Activated B cell treated with CpG ODN at 0.5 μM for 24 hours (primary cell): ENCODE measurements at regions not wholly inside any gene's neighbourhood (a gene's known extent, or its start where the extent isn't known, plus 50 kb on each side); places are given as distances from the start of the nearest gene placed in this dataset.

Source experiments
- ATAC-seq: fragments of 200-7000 bp; cut with Tn5 transposase; one replicate; pipeline ENCODE4 v1.10.0; 2021; ENCODE audit warnings: low read depth, mild to moderate bottlenecking, moderate library complexity
- CTCF ChIA-PET: fragments of 350-600 bp; sonication (Branson Sonifier 250); formaldehyde crosslinking; loops from one replicate; lab custom pipeline; 2021; ENCODE audit warnings: antibody characterized with exemption; lab: Charles Lee
- POLR2A ChIA-PET: fragments of 350-600 bp; sonication (Branson Sonifier 250); formaldehyde crosslinking; loops from one replicate; lab custom pipeline; 2021; ENCODE audit warnings: antibody characterized with exemption; lab: Charles Lee
- DNase-seq: peaks from one replicate; pipeline ENCODE4 v3.0.0; 2022
- H3K27ac Mint-ChIP-seq: one replicate; pipeline ENCODE4 v1.8.0; 2020; ENCODE audit warnings: mixed read lengths
- H3K27me3 Mint-ChIP-seq: one replicate; pipeline ENCODE4 v1.8.0; 2021; ENCODE audit warnings: mixed read lengths
- H3K36me3 Mint-ChIP-seq: one replicate; pipeline ENCODE4 v1.8.0; 2021; ENCODE audit warnings: low read depth, mixed read lengths
- H3K4me1 Mint-ChIP-seq: one replicate; pipeline ENCODE4 v1.8.0; 2021; ENCODE audit warnings: mixed read lengths
- H3K4me3 Mint-ChIP-seq: one replicate; pipeline ENCODE4 v1.8.0; 2020; ENCODE audit warnings: mild to moderate bottlenecking, mixed read lengths
- H3K9me3 Mint-ChIP-seq: one replicate; pipeline ENCODE4 v1.8.0; 2020; ENCODE audit warnings: mixed read lengths
- intact Hi-C: fragments of 100-400 bp; cut with micrococcal nuclease; formaldehyde crosslinking; loops from one replicate; pipeline ENCODE4 v1.15.1; 2024
- TF ChIP-seq, protein P1 (sequence below): fragments of 200-600 bp; IDR thresholded peaks from one replicate; pipeline ENCODE4 v1.8.0; 2022; ENCODE audit warnings: antibody characterized with exemption, mild to moderate bottlenecking

DNA sequence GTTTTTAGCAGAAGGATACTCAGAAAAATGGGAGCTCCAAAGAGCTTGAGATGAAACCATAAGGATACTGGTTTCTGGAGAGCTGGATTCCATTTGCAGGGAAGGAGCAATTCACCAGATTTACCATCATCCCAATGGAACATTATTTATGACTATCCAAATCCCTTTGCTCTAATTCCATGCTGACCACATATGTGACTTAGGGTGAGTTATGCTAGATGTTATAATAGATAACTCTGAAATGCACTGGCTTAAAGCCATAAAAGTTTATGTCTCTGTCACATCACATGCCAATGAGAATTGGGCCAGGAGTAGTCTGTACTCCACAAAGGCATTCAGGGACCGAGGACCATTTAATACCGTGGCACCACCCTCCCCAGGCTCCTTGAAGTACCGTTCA is 185.2 kb downstream of the SKIDA1 start:
- TF ChIP-seq, protein P1, sequence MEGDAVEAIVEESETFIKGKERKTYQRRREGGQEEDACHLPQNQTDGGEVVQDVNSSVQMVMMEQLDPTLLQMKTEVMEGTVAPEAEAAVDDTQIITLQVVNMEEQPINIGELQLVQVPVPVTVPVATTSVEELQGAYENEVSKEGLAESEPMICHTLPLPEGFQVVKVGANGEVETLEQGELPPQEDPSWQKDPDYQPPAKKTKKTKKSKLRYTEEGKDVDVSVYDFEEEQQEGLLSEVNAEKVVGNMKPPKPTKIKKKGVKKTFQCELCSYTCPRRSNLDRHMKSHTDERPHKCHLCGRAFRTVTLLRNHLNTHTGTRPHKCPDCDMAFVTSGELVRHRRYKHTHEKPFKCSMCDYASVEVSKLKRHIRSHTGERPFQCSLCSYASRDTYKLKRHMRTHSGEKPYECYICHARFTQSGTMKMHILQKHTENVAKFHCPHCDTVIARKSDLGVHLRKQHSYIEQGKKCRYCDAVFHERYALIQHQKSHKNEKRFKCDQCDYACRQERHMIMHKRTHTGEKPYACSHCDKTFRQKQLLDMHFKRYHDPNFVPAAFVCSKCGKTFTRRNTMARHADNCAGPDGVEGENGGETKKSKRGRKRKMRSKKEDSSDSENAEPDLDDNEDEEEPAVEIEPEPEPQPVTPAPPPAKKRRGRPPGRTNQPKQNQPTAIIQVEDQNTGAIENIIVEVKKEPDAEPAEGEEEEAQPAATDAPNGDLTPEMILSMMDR, result no peak
- Mint-ChIP-seq H3K9me3 (peaks cover 2% of the 10 kb centered on the region), H3K27ac (no peak overlapping the region), H3K36me3 (no peaks in the 10 kb centered on the region), H3K4me1 (no peaks in the 10 kb centered on the region), H3K4me3 (no peak overlapping the region), H3K27me3 (no peaks in the 10 kb centered on the region)
- POLR2A ChIA-PET, result no interaction called here
- intact Hi-C loops, result no loop called here
- no peak for ATAC-seq
- DNase-seq, result no peak
- CTCF ChIA-PET, result no interaction called here

- H3K27ac Mint-ChIP-seq, result no peak overlapping the region
- intact Hi-C loops, result no loop called here
- no peaks in the 10 kb centered on the region for H3K27me3 Mint-ChIP-seq
- H3K9me3 Mint-ChIP-seq, result peaks cover 2% of the 10 kb centered on the region
- no peak overlapping the region for H3K4me3 Mint-ChIP-seq
- H3K36me3 Mint-ChIP-seq, result no peaks in the 10 kb centered on the region
- ChIA-PET POLR2A (interaction anchor here (0.6 kb wide), 1 partner anchor 157 kb away, joined by 4 read pairs; no protein-coding TSS in a partner anchor), CTCF (no interaction called here)
- no peaks in the 10 kb centered on the region for H3K4me1 Mint-ChIP-seq
- DNase-seq (no peak), ATAC-seq (no peak)
- TF ChIP-seq, protein P1, result no peak
Observed at GRCh38 chr10:21337171-21337792, 188.2 kb downstream of the SKIDA1 start.

GRCh38 chr10:21336476-21337170 is 188.9 kb downstream of the SKIDA1 start:
- ChIA-PET CTCF (no interaction called here), POLR2A (no interaction called here)
- TF ChIP-seq, protein P1, result no peak
- ATAC-seq (no peak), DNase-seq (no peak)
- intact Hi-C loops, result no loop called here
- H3K27ac Mint-ChIP-seq, result no peak overlapping the region
- no peak overlapping the region for H3K4me3 Mint-ChIP-seq
- H3K4me1 Mint-ChIP-seq, result no peaks in the 10 kb centered on the region
- H3K36me3 Mint-ChIP-seq, result no peaks in the 10 kb centered on the region
- peaks cover 2% of the 10 kb centered on the region for H3K9me3 Mint-ChIP-seq
- no peaks in the 10 kb centered on the region for H3K27me3 Mint-ChIP-seq

- intact Hi-C loops, result no loop called here
- CTCF ChIA-PET, result no interaction called here
- Mint-ChIP-seq H3K4me3 (no peak overlapping the region), H3K9me3 (peaks cover 2% of the 10 kb centered on the region), H3K4me1 (no peaks in the 10 kb centered on the region), H3K36me3 (no peaks in the 10 kb centered on the region), H3K27me3 (no peaks in the 10 kb centered on the region), H3K27ac (no peak overlapping the region)
- no peak for DNase-seq
- POLR2A ChIA-PET, result no interaction called here
- TF ChIP-seq, protein P1, result no peak
- ATAC-seq, result no peak
Observed at GRCh38 chr10:21334891-21335696, 190.4 kb downstream of the SKIDA1 start.

- no peak overlapping the region for H3K4me3 Mint-ChIP-seq
- ChIA-PET CTCF (no interaction called here), POLR2A (no interaction called here)
- no peaks in the 10 kb centered on the region for H3K9me3 Mint-ChIP-seq
- no peak overlapping the region for H3K27ac Mint-ChIP-seq
- ATAC-seq, result no peak
- no peaks in the 10 kb centered on the region for H3K36me3 Mint-ChIP-seq
- no peaks in the 10 kb centered on the region for H3K4me1 Mint-ChIP-seq
- intact Hi-C loops, result no loop called here
- DNase-seq, result no peak
- H3K27me3 Mint-ChIP-seq, result no peaks in the 10 kb centered on the region
- TF ChIP-seq, protein P1, result no peak
Observed at GRCh38 chr10:21330628-21331020, 194.9 kb downstream of the SKIDA1 start.
